H9 (cell line): ENCODE measurements at regions not wholly inside any gene's neighbourhood (a gene's known extent, or its start where the extent isn't known, plus 50 kb on each side); places are given as distances from the start of the nearest gene placed in this dataset.

Source experiments
- DNase-seq: peaks from one replicate; pipeline ENCODE4 v3.0.0-alpha.2; 2017
- H2AFZ ChIP-seq: one replicate; pipeline ENCODE4 v1.6.1; 2013; ENCODE audit warnings: mild to moderate bottlenecking, low read length, control low read depth, moderate library complexity
- H2AK5ac ChIP-seq: 2 replicates; pipeline ENCODE4 v1.6.1; 2013; ENCODE audit warnings: low read length, control low read depth, mixed read lengths; ENCODE audit not compliant: insufficient read length
- H2BK120ac ChIP-seq: one replicate; pipeline ENCODE4 v1.6.1; 2013; ENCODE audit warnings: low read depth, mild to moderate bottlenecking, low read length, control low read depth, inconsistent platforms; ENCODE audit not compliant: poor library complexity, severe bottlenecking
- H2BK12ac ChIP-seq: 2 replicates; pipeline ENCODE4 v1.6.1; 2013; ENCODE audit warnings: low read length, control low read depth, mixed read lengths, low read depth; ENCODE audit not compliant: insufficient read length
- H2BK15ac ChIP-seq: 2 replicates; pipeline ENCODE4 v1.6.1; 2013; ENCODE audit warnings: low read depth, low read length, control low read depth
- H2BK20ac ChIP-seq: one replicate; pipeline ENCODE4 v1.6.1; 2013; ENCODE audit warnings: low read depth, mild to moderate bottlenecking, low read length, control low read depth, inconsistent platforms; ENCODE audit not compliant: poor library complexity, severe bottlenecking
- H2BK5ac ChIP-seq: 2 replicates; pipeline ENCODE4 v1.6.1; 2013; ENCODE audit warnings: low read length, control low read depth, mixed read lengths; ENCODE audit not compliant: insufficient read length
- H3K14ac ChIP-seq: 2 replicates; pipeline ENCODE4 v1.6.1; 2013; ENCODE audit warnings: low read length, control low read depth; ENCODE audit not compliant: insufficient read depth
- H3K18ac ChIP-seq: 2 replicates; pipeline ENCODE4 v1.6.1; 2013; ENCODE audit warnings: low read depth, mild to moderate bottlenecking, mixed read lengths, low read length, control low read depth; ENCODE audit not compliant: insufficient read length
- H3K23ac ChIP-seq: 2 replicates; pipeline ENCODE4 v1.6.1; 2013; ENCODE audit warnings: low read length, control low read depth, mixed read lengths, low read depth; ENCODE audit not compliant: insufficient read length
- H3K23me2 ChIP-seq: 2 replicates; pipeline ENCODE4 v1.6.1; 2013; ENCODE audit warnings: low read depth, mild to moderate bottlenecking, mixed read lengths, low read length, control low read depth; ENCODE audit not compliant: insufficient read length, poor library complexity, severe bottlenecking
- H3K27ac ChIP-seq: 2 replicates; pipeline ENCODE4 v1.5.1; 2013; ENCODE audit warnings: low read length, control low read depth, mixed read lengths, low read depth; ENCODE audit not compliant: insufficient read length
- H3K27me3 ChIP-seq: 2 replicates; pipeline ENCODE4 v1.6.1; 2013; ENCODE audit warnings: low read length, control low read depth, inconsistent platforms; ENCODE audit not compliant: insufficient read depth
- H3K4ac ChIP-seq: 2 replicates; pipeline ENCODE4 v1.6.1; 2013; ENCODE audit warnings: low read depth, mild to moderate bottlenecking, control low read depth, inconsistent platforms, low read length, moderate library complexity
- H3K4me1 ChIP-seq: 2 replicates; pipeline ENCODE4 v1.6.1; 2013; ENCODE audit warnings: low read length, control low read depth, inconsistent platforms; ENCODE audit not compliant: insufficient read depth
- H3K4me2 ChIP-seq: 2 replicates; pipeline ENCODE4 v1.6.1; 2013; ENCODE audit warnings: low read length, control low read depth, mixed read lengths; ENCODE audit not compliant: insufficient read length, insufficient read depth
- H3K56ac ChIP-seq: 2 replicates; pipeline ENCODE4 v1.6.1; 2013; ENCODE audit warnings: low read depth, mild to moderate bottlenecking, mixed read lengths, low read length, control low read depth; ENCODE audit not compliant: insufficient read length
- H3K79me1 ChIP-seq: 2 replicates; pipeline ENCODE4 v1.6.1; 2013; ENCODE audit warnings: low read depth, mild to moderate bottlenecking, moderate library complexity, low read length, control low read depth, inconsistent platforms; ENCODE audit not compliant: insufficient read depth, poor library complexity, severe bottlenecking
- H3K79me2 ChIP-seq: 2 replicates; pipeline ENCODE4 v1.6.1; 2013; ENCODE audit warnings: low read length, control low read depth, inconsistent platforms; ENCODE audit not compliant: insufficient read depth
- H3K9ac ChIP-seq: 2 replicates; pipeline ENCODE4 v1.6.1; 2013; ENCODE audit warnings: low read length, control low read depth, mixed read lengths; ENCODE audit not compliant: insufficient read length; ENCODE audit errors: extremely low read depth
- H3K9me3 ChIP-seq: one replicate; pipeline ENCODE4 v1.6.1; 2013; ENCODE audit warnings: low read depth, low read length, inconsistent platforms; ENCODE audit not compliant: control insufficient read depth
- H3T11ph ChIP-seq: one replicate; pipeline ENCODE4 v1.6.1; 2013; ENCODE audit warnings: mild to moderate bottlenecking, low read length, control low read depth, inconsistent platforms
- H4K20me1 ChIP-seq: one replicate; pipeline ENCODE4 v1.6.1; 2013; ENCODE audit not compliant: control insufficient read depth, insufficient read length, insufficient read depth
- H4K5ac ChIP-seq: 2 replicates; pipeline ENCODE4 v1.6.1; 2013; ENCODE audit warnings: low read depth, mild to moderate bottlenecking, mixed read lengths, low read length, control low read depth; ENCODE audit not compliant: insufficient read length
- H4K8ac ChIP-seq: replicated peaks from 2 replicates; pipeline ENCODE4 v1.6.1; 2013; ENCODE audit warnings: low read length, control low read depth, mixed read lengths, low read depth; ENCODE audit not compliant: insufficient read length
- H4K91ac ChIP-seq: 2 replicates; pipeline ENCODE4 v1.6.1; 2013; ENCODE audit warnings: low read depth, mild to moderate bottlenecking, moderate library complexity, mixed read lengths, low read length, control low read depth; ENCODE audit not compliant: insufficient read length
- H3K27ac Mint-ChIP-seq, 3 experiments: 2 replicates in 2 of 3; 3 replicates in 1 of 3; pipeline ENCODE4 v1.8.0; 2020 to 2021; ENCODE audit warnings: mixed read lengths in 3 of 3, mild to moderate bottlenecking in 1 of 3, moderate library complexity in 1 of 3
- H3K27me3 Mint-ChIP-seq: 2 replicates; pipeline ENCODE4 v1.8.0; 2021; ENCODE audit warnings: low read depth, mild to moderate bottlenecking, moderate library complexity, mixed read lengths
- H3K36me3 Mint-ChIP-seq, 3 experiments: 2 replicates in 2 of 3; 3 replicates in 1 of 3; pipeline ENCODE4 v1.8.0; 2020 to 2021; ENCODE audit warnings: low read depth in 3 of 3, mixed read lengths in 3 of 3; ENCODE audit not compliant: insufficient read depth in 1 of 3
- H3K4me1 Mint-ChIP-seq, 2 experiments: 2 replicates each; pipeline ENCODE4 v1.8.0; 2020; ENCODE audit warnings: mixed read lengths in 2 of 2
- H3K4me3 Mint-ChIP-seq, 2 experiments: 2 replicates in 1 of 2; 3 replicates in 1 of 2; pipeline ENCODE4 v1.8.0; 2020 to 2021; ENCODE audit warnings: mild to moderate bottlenecking in 2 of 2, mixed read lengths in 2 of 2, moderate library complexity in 1 of 2
- H3K9me3 Mint-ChIP-seq, 2 experiments: 2 replicates in 1 of 2; 3 replicates in 1 of 2; pipeline ENCODE4 v1.8.0; 2020; ENCODE audit warnings: mild to moderate bottlenecking in 2 of 2, mixed read lengths in 2 of 2, moderate library complexity in 1 of 2
- WGBS: extraction: QIAGEN DNeasy Blood & Tissue Kit; methylation state at CpG from one replicate; pipeline ENCODE4 v1.1.7; 2013; ENCODE audit warnings: missing lambda C conversion rate, low lambda C conversion rate, mixed read lengths; ENCODE audit not compliant: insufficient read length; ENCODE audit errors: extremely low coverage; 5-methylcytosine and 5-hydroxymethylcytosine counted together
- TF ChIP-seq, protein P1 (sequence below): fragments of 200-600 bp; sonication (generic); conservative IDR thresholded peaks from 3 replicates; pipeline ENCODE4 v1.8.0; 2021; ENCODE audit warnings: antibody characterized with exemption, mild to moderate bottlenecking

DNA sequence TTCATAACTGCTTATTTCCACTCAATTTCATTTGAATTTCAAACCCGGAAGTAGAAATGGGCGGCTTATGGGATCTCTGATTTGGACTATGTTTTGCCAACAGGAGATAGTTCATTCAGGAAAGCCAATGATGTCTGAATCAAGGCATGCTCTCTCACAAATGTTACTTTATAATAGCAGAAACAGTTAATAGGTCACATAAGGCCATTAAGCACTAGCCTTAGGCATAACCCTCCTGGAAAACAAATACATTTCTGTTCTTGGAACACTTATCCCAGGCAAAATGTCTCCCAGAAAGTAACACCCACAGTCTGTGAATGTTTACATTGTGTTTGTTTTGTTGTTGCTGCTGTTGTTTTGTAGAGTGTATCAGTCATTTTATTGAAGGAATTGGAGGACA lies 1347.2 kb upstream of the PCDH7 start:
- Mint-ChIP-seq H3K4me3 (no peak overlapping the region), H3K27ac (no peak overlapping the region), H3K9me3 (peaks cover 0 to 5% of the 10 kb centered on the region in 2 experiments; a peak in 2 of 5 replicates), H3K27me3 (no peaks in the 10 kb centered on the region; the same call in 1 of the 2 replicates), H3K4me1 (peaks cover 18 to 20% of the 10 kb centered on the region in 2 experiments), H3K36me3 (peaks cover 0 to 5% (median 0%) of the 10 kb centered on the region in 3 experiments; a peak in 1 of 7 replicates)
- no peaks in the 10 kb centered on the region for H3K9me3 ChIP-seq
- no peak overlapping the region for H3T11ph ChIP-seq
- TF ChIP-seq, protein P1, sequence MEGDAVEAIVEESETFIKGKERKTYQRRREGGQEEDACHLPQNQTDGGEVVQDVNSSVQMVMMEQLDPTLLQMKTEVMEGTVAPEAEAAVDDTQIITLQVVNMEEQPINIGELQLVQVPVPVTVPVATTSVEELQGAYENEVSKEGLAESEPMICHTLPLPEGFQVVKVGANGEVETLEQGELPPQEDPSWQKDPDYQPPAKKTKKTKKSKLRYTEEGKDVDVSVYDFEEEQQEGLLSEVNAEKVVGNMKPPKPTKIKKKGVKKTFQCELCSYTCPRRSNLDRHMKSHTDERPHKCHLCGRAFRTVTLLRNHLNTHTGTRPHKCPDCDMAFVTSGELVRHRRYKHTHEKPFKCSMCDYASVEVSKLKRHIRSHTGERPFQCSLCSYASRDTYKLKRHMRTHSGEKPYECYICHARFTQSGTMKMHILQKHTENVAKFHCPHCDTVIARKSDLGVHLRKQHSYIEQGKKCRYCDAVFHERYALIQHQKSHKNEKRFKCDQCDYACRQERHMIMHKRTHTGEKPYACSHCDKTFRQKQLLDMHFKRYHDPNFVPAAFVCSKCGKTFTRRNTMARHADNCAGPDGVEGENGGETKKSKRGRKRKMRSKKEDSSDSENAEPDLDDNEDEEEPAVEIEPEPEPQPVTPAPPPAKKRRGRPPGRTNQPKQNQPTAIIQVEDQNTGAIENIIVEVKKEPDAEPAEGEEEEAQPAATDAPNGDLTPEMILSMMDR = no peak
- no peak overlapping the region for H3K9ac ChIP-seq
- H3K18ac ChIP-seq = no peak overlapping the region
- no peak overlapping the region for H3K4ac ChIP-seq
- no peak overlapping the region for H2BK12ac ChIP-seq
- H3K4me2 ChIP-seq = no peak overlapping the region
- H2AK5ac ChIP-seq = no peak overlapping the region
- H3K79me1 ChIP-seq = no peaks in the 10 kb centered on the region
- H2BK5ac ChIP-seq = no peak overlapping the region
- no peak overlapping the region for H2AFZ ChIP-seq
- no peak for DNase-seq
- no peak overlapping the region for H3K14ac ChIP-seq
- WGBS = no CpG with 5 or more reads among the region's 2 CpGs
- H3K23me2 ChIP-seq = no peaks in the 10 kb centered on the region
- H3K56ac ChIP-seq = no peak overlapping the region
- H3K23ac ChIP-seq = no peak overlapping the region
- H4K8ac ChIP-seq = no peak overlapping the region
- no peak overlapping the region for H4K91ac ChIP-seq
- no peaks in the 10 kb centered on the region for H3K4me1 ChIP-seq
- no peaks in the 10 kb centered on the region for H3K27me3 ChIP-seq
- no peak overlapping the region for H3K27ac ChIP-seq
- H2BK15ac ChIP-seq = no peak overlapping the region
- H4K20me1 ChIP-seq = no peaks in the 10 kb centered on the region
- no peak overlapping the region for H2BK20ac ChIP-seq
- H4K5ac ChIP-seq = no peak overlapping the region
- no peaks in the 10 kb centered on the region for H3K79me2 ChIP-seq
- no peak overlapping the region for H2BK120ac ChIP-seq
